ENCODE measurements at regions not wholly inside any gene's neighbourhood (a gene's known extent, or its start where the extent isn't known, plus 50 kb on each side); places are given as distances from the start of the nearest gene placed in this dataset.

- H3K4me3 ChIP-seq (ENCODE audit: low read depth, low read length) = no peak overlapping the region
- H3K4me1 ChIP-seq = no peaks in the 10 kb centered on the region
- ChIA-PET POLR2A (interaction anchor here (0.6 kb wide), 1 partner anchor 1031 kb away, joined by 3 read pairs; no protein-coding TSS in a partner anchor), CTCF (no interaction called here)
- no peaks in the 10 kb centered on the region for H3K9me3 ChIP-seq
- no peaks in the 10 kb centered on the region for H3K36me3 ChIP-seq (ENCODE audit: control insufficient read depth, insufficient read depth, low read length)
- H3K9me3 Mint-ChIP-seq (ENCODE audit: unreplicated experiment) = no peaks in the 10 kb centered on the region
- H3K27me3 Mint-ChIP-seq (ENCODE audit: insufficient read depth, unreplicated experiment) = peaks cover 3% of the 10 kb centered on the region
- BruUV-seq (replicated peaks) = no TSS peak
- no peak overlapping the region for H3K27ac Mint-ChIP-seq (ENCODE audit: unreplicated experiment)
- no peak for DNase-seq
- H3K27me3 ChIP-seq (replicated peaks; ENCODE audit: control insufficient read depth, insufficient read depth, low read length) = peaks cover 2% of the 10 kb centered on the region; the same call in 1 of the 2 replicates
- H3K36me3 Mint-ChIP-seq (ENCODE audit: insufficient read depth, unreplicated experiment) = no peaks in the 10 kb centered on the region
- TF ChIP-seq CTCF (IDR thresholded peaks at IDR 0.05; ENCODE audit: insufficient read depth in 1 of 2, low read depth in 1 of 2, low read length in 1 of 2, severe bottlenecking in 1 of 2, unreplicated experiment in 1 of 2) = no peak
- H3K4me1 Mint-ChIP-seq (ENCODE audit: low read depth, unreplicated experiment) = no peaks in the 10 kb centered on the region
- no peak overlapping the region for H3K4me3 Mint-ChIP-seq (ENCODE audit: unreplicated experiment)
- intact Hi-C loops (cut with micrococcal nuclease; ENCODE audit: unreplicated experiment) = no loop called here
Measured at GRCh38 chr4:1496116-1496642, 89.9 kb upstream of the NKX1-1 start.

- H3K4me1 Mint-ChIP-seq (ENCODE audit: low read depth, unreplicated experiment) = no peaks in the 10 kb centered on the region
- Histone ChIP-seq H3K27me3 (replicated peaks; ENCODE audit: control insufficient read depth, insufficient read depth, low read length) (peaks cover 2% of the 10 kb centered on the region; the same call in 1 of the 2 replicates), H3K4me3 (ENCODE audit: low read depth, low read length) (no peak overlapping the region), H3K9me3 (no peaks in the 10 kb centered on the region), H3K4me1 (no peaks in the 10 kb centered on the region), H3K36me3 (ENCODE audit: control insufficient read depth, insufficient read depth, low read length) (no peaks in the 10 kb centered on the region)
- POLR2A ChIA-PET = interaction anchor here (0.6 kb wide), 1 partner anchor 1030 kb away, joined by 3 read pairs; no protein-coding TSS in a partner anchor
- H3K9me3 Mint-ChIP-seq (ENCODE audit: unreplicated experiment) = no peaks in the 10 kb centered on the region
- CTCF ChIA-PET = no interaction called here
- BruUV-seq (replicated peaks) = no TSS peak
- DNase-seq = no peak
- intact Hi-C loops (cut with micrococcal nuclease; ENCODE audit: unreplicated experiment) = no loop called here
- H3K36me3 Mint-ChIP-seq (ENCODE audit: insufficient read depth, unreplicated experiment) = no peaks in the 10 kb centered on the region
- TF ChIP-seq CTCF (IDR thresholded peaks at IDR 0.05; ENCODE audit: insufficient read depth in 1 of 2, low read depth in 1 of 2, low read length in 1 of 2, severe bottlenecking in 1 of 2, unreplicated experiment in 1 of 2) = no peak
- H3K27ac Mint-ChIP-seq (ENCODE audit: unreplicated experiment) = no peak overlapping the region
- peaks cover 3% of the 10 kb centered on the region for H3K27me3 Mint-ChIP-seq (ENCODE audit: insufficient read depth, unreplicated experiment)
- no peak overlapping the region for H3K4me3 Mint-ChIP-seq (ENCODE audit: unreplicated experiment)
Measured at GRCh38 chr4:1495416-1496115, 89.3 kb upstream of the NKX1-1 start.

GRCh38 chr4:1494416-1495315 lies 88.4 kb upstream of the NKX1-1 start:
- H3K4me3 Mint-ChIP-seq (ENCODE audit: unreplicated experiment) = no peak overlapping the region
- POLR2A ChIA-PET = no interaction called here
- Histone ChIP-seq H3K9me3 (no peaks in the 10 kb centered on the region), H3K36me3 (ENCODE audit: control insufficient read depth, insufficient read depth, low read length) (no peaks in the 10 kb centered on the region), H3K4me1 (no peaks in the 10 kb centered on the region), H3K4me3 (ENCODE audit: low read depth, low read length) (no peak overlapping the region), H3K27me3 (replicated peaks; ENCODE audit: control insufficient read depth, insufficient read depth, low read length) (peaks cover 2% of the 10 kb centered on the region; the same call in 1 of the 2 replicates)
- H3K4me1 Mint-ChIP-seq (ENCODE audit: low read depth, unreplicated experiment) = no peaks in the 10 kb centered on the region
- intact Hi-C loops (cut with micrococcal nuclease; ENCODE audit: unreplicated experiment) = no loop called here
- no peak overlapping the region for H3K27ac Mint-ChIP-seq (ENCODE audit: unreplicated experiment)
- CTCF ChIA-PET = no interaction called here
- H3K27me3 Mint-ChIP-seq (ENCODE audit: insufficient read depth, unreplicated experiment) = peaks cover 5% of the 10 kb centered on the region
- H3K36me3 Mint-ChIP-seq (ENCODE audit: insufficient read depth, unreplicated experiment) = no peaks in the 10 kb centered on the region
- no peak for TF ChIP-seq CTCF (IDR thresholded peaks at IDR 0.05; ENCODE audit: insufficient read depth in 1 of 2, low read depth in 1 of 2, low read length in 1 of 2, severe bottlenecking in 1 of 2, unreplicated experiment in 1 of 2)
- H3K9me3 Mint-ChIP-seq (ENCODE audit: unreplicated experiment) = no peaks in the 10 kb centered on the region
- no TSS peak for BruUV-seq (replicated peaks)
- no peak for DNase-seq

All from Caco-2 (cell line).